ENCODE measurements at regions not wholly inside any gene's neighbourhood (a gene's known extent, or its start where the extent isn't known, plus 50 kb on each side); places are given as distances from the start of the nearest gene placed in this dataset.

DNA sequence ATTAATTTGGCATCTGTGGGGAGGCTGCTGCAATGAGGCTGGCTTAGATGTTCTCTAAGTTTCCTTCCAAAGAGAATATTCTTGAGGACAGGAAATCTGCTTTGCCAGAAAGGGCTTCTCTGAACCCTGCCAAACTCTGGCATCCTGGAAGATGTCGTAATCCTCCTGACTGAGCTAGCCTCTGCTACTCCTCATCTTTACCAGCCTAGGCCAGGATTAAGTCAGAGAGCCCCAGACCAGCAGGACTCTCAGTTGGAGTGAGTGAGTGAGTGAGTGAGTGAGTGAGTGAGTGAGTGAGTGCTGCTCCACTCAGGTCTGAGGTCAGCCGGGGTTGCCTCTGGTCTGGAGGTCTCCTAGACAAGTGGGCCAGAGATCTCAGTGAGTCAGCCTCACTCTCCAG, 104.9 kb upstream of the SOD3 start:
- H3K4me3 ChIP-seq (ENCODE audit: low read depth, low read length) = no peak overlapping the region
- TF ChIP-seq, protein P1, sequence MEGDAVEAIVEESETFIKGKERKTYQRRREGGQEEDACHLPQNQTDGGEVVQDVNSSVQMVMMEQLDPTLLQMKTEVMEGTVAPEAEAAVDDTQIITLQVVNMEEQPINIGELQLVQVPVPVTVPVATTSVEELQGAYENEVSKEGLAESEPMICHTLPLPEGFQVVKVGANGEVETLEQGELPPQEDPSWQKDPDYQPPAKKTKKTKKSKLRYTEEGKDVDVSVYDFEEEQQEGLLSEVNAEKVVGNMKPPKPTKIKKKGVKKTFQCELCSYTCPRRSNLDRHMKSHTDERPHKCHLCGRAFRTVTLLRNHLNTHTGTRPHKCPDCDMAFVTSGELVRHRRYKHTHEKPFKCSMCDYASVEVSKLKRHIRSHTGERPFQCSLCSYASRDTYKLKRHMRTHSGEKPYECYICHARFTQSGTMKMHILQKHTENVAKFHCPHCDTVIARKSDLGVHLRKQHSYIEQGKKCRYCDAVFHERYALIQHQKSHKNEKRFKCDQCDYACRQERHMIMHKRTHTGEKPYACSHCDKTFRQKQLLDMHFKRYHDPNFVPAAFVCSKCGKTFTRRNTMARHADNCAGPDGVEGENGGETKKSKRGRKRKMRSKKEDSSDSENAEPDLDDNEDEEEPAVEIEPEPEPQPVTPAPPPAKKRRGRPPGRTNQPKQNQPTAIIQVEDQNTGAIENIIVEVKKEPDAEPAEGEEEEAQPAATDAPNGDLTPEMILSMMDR (IDR thresholded peaks at IDR 0.05; ENCODE audit: low read depth, low read length) = no peak

DNA sequence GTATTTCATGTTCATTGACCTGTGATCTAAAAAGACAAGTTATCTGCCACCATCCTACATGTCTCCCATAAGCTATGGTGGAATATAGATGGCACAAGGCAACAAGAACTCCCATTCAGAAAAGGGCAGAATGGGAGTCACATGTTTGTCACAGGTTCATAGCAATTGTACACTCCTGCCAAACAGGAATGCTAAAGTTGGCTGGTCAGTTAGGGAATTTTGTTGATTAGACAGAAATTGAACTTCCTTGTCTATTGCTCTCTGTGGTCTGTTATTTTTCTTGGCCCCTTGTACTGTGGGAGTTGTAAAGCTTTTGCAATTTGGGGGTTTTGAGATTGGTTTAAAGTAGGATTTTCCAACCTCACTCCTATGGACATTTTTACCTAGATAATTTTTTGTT, 101.7 kb upstream of the SOD3 start:
- H3K4me3 ChIP-seq (ENCODE audit: low read depth, low read length) = no peak overlapping the region
- TF ChIP-seq, protein P1 (IDR thresholded peaks at IDR 0.05; ENCODE audit: low read depth, low read length) = no peak

GRCh38 chr4:24700118-24700517, 95.3 kb upstream of the SOD3 start:
- H3K4me3 ChIP-seq (ENCODE audit: low read depth, low read length) = no peak overlapping the region
- TF ChIP-seq, protein P1 (IDR thresholded peaks at IDR 0.05; ENCODE audit: low read depth, low read length) = no peak

- no peak overlapping the region for H3K4me3 ChIP-seq (ENCODE audit: low read depth, low read length)
- TF ChIP-seq, protein P1 (IDR thresholded peaks at IDR 0.05; ENCODE audit: low read depth, low read length) = no peak
Measured at GRCh38 chr4:24701683-24702082, 93.7 kb upstream of the SOD3 start.

DNA sequence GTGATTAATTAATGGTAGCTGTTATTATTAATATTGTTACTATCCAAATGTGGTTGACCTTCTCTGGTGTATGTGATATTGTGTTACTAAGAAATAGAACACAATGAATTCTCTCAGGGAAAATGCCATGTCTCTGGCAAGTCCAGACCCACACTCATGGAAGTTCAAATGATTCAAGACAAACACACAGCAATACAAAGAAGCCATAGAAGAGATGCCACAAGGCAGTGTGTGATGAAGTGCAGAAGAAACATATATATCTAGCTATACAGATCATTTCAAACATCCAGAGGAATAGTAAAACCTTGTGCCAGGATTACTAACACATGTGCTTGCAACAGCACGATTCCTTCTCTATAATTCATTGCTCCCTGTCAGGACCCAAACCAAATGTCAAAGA, 93.1 kb upstream of the SOD3 start:
- TF ChIP-seq, protein P1 (IDR thresholded peaks at IDR 0.05; ENCODE audit: low read depth, low read length) = no peak

DNA sequence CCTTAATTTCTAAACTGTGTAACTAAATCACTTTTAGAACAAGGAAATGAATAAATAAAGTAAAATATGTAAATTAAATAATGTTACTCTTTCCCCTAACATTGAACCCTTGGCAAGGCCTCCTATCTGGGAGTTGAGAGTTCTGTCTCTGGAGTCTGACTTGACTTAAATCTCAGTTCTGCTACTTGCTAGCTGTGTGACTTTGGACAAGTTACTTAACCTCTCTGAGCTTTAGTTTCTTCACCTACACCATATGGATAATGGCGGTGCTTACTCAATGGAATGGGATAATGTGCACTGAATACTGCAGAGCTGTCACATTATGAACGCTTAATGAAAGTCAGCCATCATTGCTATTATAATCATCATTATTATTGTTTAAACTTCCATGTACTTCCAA, 92.1 kb upstream of the SOD3 start:
- no peak overlapping the region for H3K4me3 ChIP-seq (ENCODE audit: low read depth, low read length)
- TF ChIP-seq, protein P1 (IDR thresholded peaks at IDR 0.05; ENCODE audit: low read depth, low read length) = no peak

More for the DNA sequence above, 93.1 kb upstream of the SOD3 start:
- H3K4me3 ChIP-seq (ENCODE audit: low read depth, low read length) = no peak overlapping the region

DNA sequence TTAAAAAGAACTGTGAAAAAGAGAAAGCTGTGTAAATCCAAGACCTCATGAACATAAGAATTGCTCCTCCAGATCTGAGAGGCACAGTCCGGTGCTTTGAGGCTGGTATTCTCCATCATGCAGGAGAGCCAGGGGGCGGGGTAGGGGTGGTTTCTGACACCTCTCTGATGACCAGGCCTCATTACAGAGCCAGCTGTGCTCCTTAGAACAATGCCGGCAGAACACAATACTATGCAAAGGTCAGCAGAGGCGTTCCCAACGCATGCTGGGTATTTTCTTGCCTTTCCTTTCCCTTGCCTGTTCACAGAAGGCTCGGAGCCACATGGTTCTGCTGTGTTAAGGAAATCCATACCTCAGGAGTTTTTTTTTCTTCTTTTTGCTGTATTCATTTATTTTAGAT, 91.2 kb upstream of the SOD3 start:
- TF ChIP-seq, protein P1 (IDR thresholded peaks at IDR 0.05; ENCODE audit: low read depth, low read length) = no peak

More for the DNA sequence above, 91.2 kb upstream of the SOD3 start:
- no peak overlapping the region for H3K4me3 ChIP-seq (ENCODE audit: low read depth, low read length)

Data from WI38 (cell line).